HCT116 (cell line): ENCODE measurements at regions not wholly inside any gene's neighbourhood (a gene's known extent, or its start where the extent isn't known, plus 50 kb on each side); places are given as distances from the start of the nearest gene placed in this dataset.
"Not testable (repeated sequence)": the region's sequence is repeated elsewhere in the genome, so short reads cannot be mapped to it uniquely, and the experiment has no call there.

Experiments
- ATAC-seq: fragments of 200-7000 bp; cut with Tn5 transposase; 2 replicates; pipeline ENCODE4 v1.9.1; 2020; ENCODE audit warnings: mild to moderate bottlenecking, moderate library complexity
- BruUV-seq: library from RNA; stranded (reverse); fragments of 400-500 nt; replicated peaks from 2 replicates; lab custom pipeline; 2021; lab: Mats Ljungman, UMichigan
- CTCF ChIA-PET: fragments of 300-600 bp; sonication (Branson Sonifier 250); formaldehyde crosslinking; loops from one replicate; lab custom pipeline; 2021; ENCODE audit warnings: antibody characterized with exemption; lab: Charles Lee
- POLR2A ChIA-PET: fragments of 300-600, 350-600 bp; sonication (Branson Sonifier 250); formaldehyde crosslinking; loops from one replicate; lab custom pipeline; 2021; ENCODE audit warnings: antibody characterized with exemption; lab: Charles Lee
- RAD21 ChIA-PET, 2 experiments: fragments of 300-600 bp; sonication (Branson Sonifier 250); formaldehyde crosslinking; loops; one replicate each; lab custom pipeline; 2023; ENCODE audit warnings: low total read pairs in 2 of 2; ENCODE audit not compliant: uncharacterized antibody in 2 of 2, unreplicated experiment in 2 of 2, low non-redundant PET in 1 of 2; lab: Charles Lee
- DNase-seq: peaks from one replicate; pipeline ENCODE4 v3.0.0-alpha.2; 2010; ENCODE audit warnings: low read depth, low spot score
- H2AFZ ChIP-seq: fragments of 200-600 bp; shearing (Covaris generic), sonication (generic); 2 replicates; pipeline ENCODE4 v1.6.1; 2017; ENCODE audit warnings: low read depth, mixed run types, mixed read lengths, antibody characterized with exemption, low read length; ENCODE audit not compliant: poor library complexity, severe bottlenecking
- H3K27ac ChIP-seq: 2 replicates; pipeline ENCODE4 v1.5.1; 2012; ENCODE audit warnings: low read depth, low read length
- H3K27me3 ChIP-seq: fragments of 200-600 bp; sonication (generic); 2 replicates; pipeline ENCODE4 v1.6.1; 2016; ENCODE audit warnings: mixed run types, low read length, mixed read lengths; ENCODE audit not compliant: insufficient read depth
- H3K36me3 ChIP-seq, 2 experiments: fragments of 200-500 bp in 1 of 2; fragments of 200-600 bp in 1 of 2; sonication (Bioruptor generic) in 1 of 2; sonication (generic) in 1 of 2; 2 replicates each; pipeline versions ENCODE4 v1.5.1 to v1.6.1; 2014 to 2016; ENCODE audit warnings: low read length in 2 of 2, inconsistent platforms in 1 of 2, mixed read lengths in 1 of 2, mixed run types in 1 of 2; ENCODE audit not compliant: insufficient read depth in 2 of 2, control insufficient read depth in 1 of 2
- H3K4me1 ChIP-seq, 2 experiments: fragments of 200-600 bp in 1 of 2; sonication (generic) in 1 of 2; 2 replicates each; pipeline versions ENCODE4 v1.5.1 to v1.6.1; 2012 to 2017; ENCODE audit warnings: low read length in 2 of 2, inconsistent platforms in 1 of 2, mild to moderate bottlenecking in 1 of 2, mixed read lengths in 1 of 2, mixed run types in 1 of 2, moderate library complexity in 1 of 2; ENCODE audit not compliant: insufficient read depth in 2 of 2, control insufficient read depth in 1 of 2
- H3K4me2 ChIP-seq: fragments of 200-600 bp; sonication (generic); 2 replicates; pipeline ENCODE4 v1.6.1; 2017; ENCODE audit warnings: mixed run types, low read length, mixed read lengths
- H3K4me3 ChIP-seq, 2 experiments: fragments of 200-600 bp in 1 of 2; sonication (generic) in 1 of 2; replicated peaks in 1 of 2; 2 replicates each; pipeline ENCODE4 v1.5.1; 2011 to 2016; ENCODE audit warnings: low read length in 2 of 2, control low read depth in 1 of 2, low read depth in 1 of 2, mild to moderate bottlenecking in 1 of 2, mixed read lengths in 1 of 2, mixed run types in 1 of 2
- H3K79me2 ChIP-seq: fragments of 200-600 bp; sonication (generic); 2 replicates; pipeline ENCODE4 v1.6.1; 2017; ENCODE audit warnings: mild to moderate bottlenecking, mixed run types, low read length, moderate library complexity, mixed read lengths; ENCODE audit not compliant: insufficient read depth
- H3K9ac ChIP-seq: fragments of 200-600 bp; sonication (generic); 2 replicates; pipeline ENCODE4 v1.6.1; 2016; ENCODE audit warnings: low read length, mixed read lengths
- H3K9me2 ChIP-seq: fragments of 200-600 bp; sonication (generic), shearing (Covaris generic); 2 replicates; pipeline ENCODE4 v1.6.1; 2017; ENCODE audit warnings: mixed run types, mild to moderate bottlenecking, moderate library complexity; ENCODE audit not compliant: insufficient read depth
- H3K9me3 ChIP-seq, 2 experiments: fragments of 200-500 bp in 1 of 2; fragments of 200-600 bp in 1 of 2; sonication (Bioruptor generic) in 1 of 2; sonication (generic) in 1 of 2; 2 replicates each; pipeline ENCODE4 v1.6.1; 2014 to 2017; ENCODE audit warnings: low read length in 2 of 2, mixed read lengths in 2 of 2, inconsistent platforms in 1 of 2, low read depth in 1 of 2, mild to moderate bottlenecking in 1 of 2, mixed run types in 1 of 2, moderate library complexity in 1 of 2; ENCODE audit not compliant: control insufficient read depth in 1 of 2, insufficient read depth in 1 of 2
- H4K20me1 ChIP-seq: fragments of 200-600 bp; sonication (generic), shearing (Covaris generic); 2 replicates; pipeline ENCODE4 v1.6.1; 2017; ENCODE audit warnings: mixed run types, mild to moderate bottlenecking, moderate library complexity; ENCODE audit not compliant: insufficient read depth
- ATF3 ChIP-seq: IDR thresholded peaks from 2 replicates; pipeline ENCODE4 v1.6.1; 2012
- ELF1 ChIP-seq: IDR thresholded peaks from 2 replicates; pipeline ENCODE4 v1.6.1; 2012; ENCODE audit warnings: low read depth, borderline replicate concordance
- EZH2 ChIP-seq: fragments of 200-600 bp; sonication (generic); IDR thresholded peaks from 2 replicates; pipeline ENCODE4 v1.6.1; 2017; ENCODE audit warnings: antibody characterized with exemption, mixed run types
- EZH2phosphoT487 ChIP-seq: fragments of 200-600 bp; IDR thresholded peaks from 2 replicates; pipeline ENCODE4 v1.6.1; 2018; ENCODE audit warnings: antibody characterized with exemption, borderline replicate concordance
- FOSL1 ChIP-seq: IDR thresholded peaks from 2 replicates; pipeline ENCODE4 v1.6.1; 2012; ENCODE audit warnings: low read depth
- JUND ChIP-seq: IDR thresholded peaks from 2 replicates; pipeline ENCODE4 v1.6.1; 2012
- MAX ChIP-seq: IDR thresholded peaks from 2 replicates; pipeline ENCODE4 v1.6.1; 2012
- POLR2AphosphoS5 ChIP-seq: IDR thresholded peaks from 2 replicates; pipeline ENCODE4 v1.6.1; 2011; ENCODE audit warnings: mild to moderate bottlenecking, low read depth, low read length, moderate library complexity
- RAD21 ChIP-seq: IDR thresholded peaks from 2 replicates; pipeline ENCODE4 v1.6.1; 2012; ENCODE audit warnings: low read depth, mild to moderate bottlenecking
- SIN3A ChIP-seq: IDR thresholded peaks from 2 replicates; pipeline ENCODE4 v1.6.1; 2012; ENCODE audit warnings: low read depth
- intact Hi-C: fragments of 100-400 bp; cut with micrococcal nuclease; formaldehyde crosslinking; loops from 2 replicates; pipeline ENCODE4 v1.10.0; 2022

- Histone ChIP-seq H3K9ac (no peak overlapping the region), H3K27me3 (no peaks in the 10 kb centered on the region; the same call in none of the 2 replicates), H3K4me2 (no peak overlapping the region), H3K27ac (no peak overlapping the region), H3K4me3 (no peak overlapping the region), H3K79me2 (no peaks in the 10 kb centered on the region), H2AFZ (no peak overlapping the region), H3K9me3 (no peaks in the 10 kb centered on the region), H3K9me2 (no peaks in the 10 kb centered on the region), H3K36me3 (no peaks in the 10 kb centered on the region), H3K4me1 (peaks cover 0 to 5% of the 10 kb centered on the region in 2 experiments; a peak in 2 of 4 replicates), H4K20me1 (no peaks in the 10 kb centered on the region)
- DNase-seq, result no peak
- no TSS peak for BruUV-seq
- no peak for TF ChIP-seq POLR2AphosphoS5
- ChIA-PET POLR2A (no interaction called here), CTCF (interaction anchor here (0.6 kb wide), 1 partner anchor 9 kb away, joined by 4 read pairs; no protein-coding TSS in a partner anchor), RAD21 (no interaction called here)
- no peak for ATAC-seq
- intact Hi-C loops, result no loop called here
Measured at GRCh38 chr20:51171141-51171540, 148.2 kb upstream of the KCNG1 start.

GRCh38 chr20:51169813-51170212 lies 146.9 kb upstream of the KCNG1 start:
- Histone ChIP-seq H2AFZ (no peak overlapping the region), H3K4me1 (peaks cover 0 to 5% of the 10 kb centered on the region in 2 experiments; a peak in 2 of 4 replicates), H3K27ac (no peak overlapping the region), H3K9me3 (no peaks in the 10 kb centered on the region), H3K9ac (no peak overlapping the region), H3K79me2 (no peaks in the 10 kb centered on the region), H3K9me2 (no peaks in the 10 kb centered on the region), H4K20me1 (no peaks in the 10 kb centered on the region), H3K4me3 (no peak overlapping the region), H3K4me2 (no peak overlapping the region), H3K36me3 (no peaks in the 10 kb centered on the region), H3K27me3 (no peaks in the 10 kb centered on the region; the same call in none of the 2 replicates)
- DNase-seq, result no peak
- no peak for ATAC-seq
- CTCF ChIA-PET, result interaction anchor here (0.5 kb wide), 1 partner anchor 126 kb away, joined by 3 read pairs; no protein-coding TSS in a partner anchor
- intact Hi-C loops, result no loop called here
- RAD21 ChIA-PET, result no interaction called here
- TF ChIP-seq EZH2phosphoT487, result no peak
- no peak for TF ChIP-seq EZH2
- no peak for TF ChIP-seq FOSL1
- TF ChIP-seq MAX, result no peak
- TF ChIP-seq SIN3A, result no peak
- TF ChIP-seq ELF1, result no peak
- TF ChIP-seq RAD21, result no peak
- TF ChIP-seq ATF3, result no peak
- TF ChIP-seq JUND, result no peak
- POLR2A ChIA-PET, result no interaction called here
- BruUV-seq, result no TSS peak

- H2AFZ ChIP-seq, ATAC-seq, DNase-seq, H3K4me3 ChIP-seq, H3K4me1 ChIP-seq, RAD21 ChIA-PET, POLR2A ChIA-PET, H3K9me2 ChIP-seq, BruUV-seq, H4K20me1 ChIP-seq, H3K4me2 ChIP-seq, H3K27ac ChIP-seq, H3K9ac ChIP-seq, H3K27me3 ChIP-seq, intact Hi-C loops, H3K9me3 ChIP-seq, H3K36me3 ChIP-seq, H3K79me2 ChIP-seq: not testable (repeated sequence)
- CTCF ChIA-PET, result interaction anchor here (0.7 kb wide), 1 partner anchor 126 kb away, joined by 5 read pairs; no protein-coding TSS in a partner anchor
Measured at GRCh38 chr20:51167911-51168310, 145.0 kb upstream of the KCNG1 start.
